ENCODE measurements at regions not wholly inside any gene's neighbourhood (a gene's known extent, or its start where the extent isn't known, plus 50 kb on each side); places are given as distances from the start of the nearest gene placed in this dataset.

GRCh38 chr18:78402966-78403365 is 576.7 kb upstream of the SALL3 start:
- no peak for TF ChIP-seq TAF1 (IDR thresholded peaks at IDR 0.05; ENCODE audit: borderline replicate concordance, insufficient read depth, low read length)
- TF ChIP-seq POLR2AphosphoS5 (IDR thresholded peaks at IDR 0.05; ENCODE audit: low read depth, low read length), result no peak
